HCT116 (cell line): ENCODE measurements at regions not wholly inside any gene's neighbourhood (a gene's known extent, or its start where the extent isn't known, plus 50 kb on each side); places are given as distances from the start of the nearest gene placed in this dataset.

Experiments used
- CTCF ChIP-seq, 3 experiments: fragments of 200-600 bp in 1 of 3; sonication (generic) in 1 of 3; IDR thresholded peaks in 2 of 3; conservative IDR thresholded peaks in 1 of 3; 2 replicates each; pipeline ENCODE4 v1.5.1; 2012 to 2017; ENCODE audit warnings: low read depth in 2 of 3, low read length in 2 of 3, antibody characterized with exemption in 1 of 3, borderline replicate concordance in 1 of 3, control low read depth in 1 of 3, mild to moderate bottlenecking in 1 of 3, mixed read lengths in 1 of 3, mixed run types in 1 of 3, moderate library complexity in 1 of 3; ENCODE audit not compliant: insufficient read depth in 1 of 3
- ELF1 ChIP-seq: IDR thresholded peaks from 2 replicates; pipeline ENCODE4 v1.6.1; 2012; ENCODE audit warnings: low read depth, borderline replicate concordance
- EZH2 ChIP-seq: fragments of 200-600 bp; sonication (generic); IDR thresholded peaks from 2 replicates; pipeline ENCODE4 v1.6.1; 2017; ENCODE audit warnings: antibody characterized with exemption, mixed run types
- POLR2A ChIP-seq: IDR thresholded peaks from 2 replicates; pipeline ENCODE4 v1.7.0; 2011; ENCODE audit warnings: borderline replicate concordance; ENCODE audit not compliant: insufficient read depth, insufficient read length; ENCODE audit errors: extremely low read depth
- POLR2AphosphoS5 ChIP-seq: IDR thresholded peaks from 2 replicates; pipeline ENCODE4 v1.6.1; 2011; ENCODE audit warnings: mild to moderate bottlenecking, low read depth, low read length, moderate library complexity
- SP1 ChIP-seq: IDR thresholded peaks from 2 replicates; pipeline ENCODE4 v1.6.1; 2012; ENCODE audit warnings: low read depth
- TF ChIP-seq, protein P1 (sequence below): IDR thresholded peaks from 2 replicates; pipeline ENCODE4 v1.6.1; 2011; ENCODE audit warnings: mild to moderate bottlenecking, low read length, moderate library complexity; ENCODE audit not compliant: insufficient replicate concordance; ENCODE audit errors: extremely low read depth

DNA sequence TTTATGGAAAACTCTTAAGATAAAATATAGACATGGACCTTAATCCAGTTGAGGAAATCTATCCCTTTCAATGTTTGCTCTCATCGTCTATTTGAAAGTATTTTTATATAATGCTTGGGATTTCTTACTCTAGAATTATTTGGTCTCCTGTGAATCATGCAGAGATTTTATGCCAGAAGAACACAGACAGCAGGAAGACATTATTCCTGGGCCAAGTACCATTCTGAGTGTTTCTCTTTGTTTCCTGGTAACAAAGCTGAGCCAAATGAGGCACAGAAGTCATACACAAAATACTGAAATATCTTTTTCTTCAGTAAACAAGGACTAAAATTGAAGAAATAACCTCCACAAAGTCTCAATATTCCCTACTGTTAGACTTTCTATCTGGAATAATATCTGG lies 538.2 kb upstream of the EYS start:
- TF ChIP-seq POLR2AphosphoS5 (no peak), CTCF (IDR thresholded peaks at IDR 0.05 in 2 of 3, conservative IDR thresholded peaks at IDR 0.05 in 1 of 3; ENCODE audit: borderline replicate concordance in 1 of 3, insufficient read depth in 1 of 3, low read depth in 2 of 3, low read length in 2 of 3) (no peak), SP1 (no peak), ELF1 (no peak), EZH2 (no peak), POLR2A (no peak)
- TF ChIP-seq, protein P1, sequence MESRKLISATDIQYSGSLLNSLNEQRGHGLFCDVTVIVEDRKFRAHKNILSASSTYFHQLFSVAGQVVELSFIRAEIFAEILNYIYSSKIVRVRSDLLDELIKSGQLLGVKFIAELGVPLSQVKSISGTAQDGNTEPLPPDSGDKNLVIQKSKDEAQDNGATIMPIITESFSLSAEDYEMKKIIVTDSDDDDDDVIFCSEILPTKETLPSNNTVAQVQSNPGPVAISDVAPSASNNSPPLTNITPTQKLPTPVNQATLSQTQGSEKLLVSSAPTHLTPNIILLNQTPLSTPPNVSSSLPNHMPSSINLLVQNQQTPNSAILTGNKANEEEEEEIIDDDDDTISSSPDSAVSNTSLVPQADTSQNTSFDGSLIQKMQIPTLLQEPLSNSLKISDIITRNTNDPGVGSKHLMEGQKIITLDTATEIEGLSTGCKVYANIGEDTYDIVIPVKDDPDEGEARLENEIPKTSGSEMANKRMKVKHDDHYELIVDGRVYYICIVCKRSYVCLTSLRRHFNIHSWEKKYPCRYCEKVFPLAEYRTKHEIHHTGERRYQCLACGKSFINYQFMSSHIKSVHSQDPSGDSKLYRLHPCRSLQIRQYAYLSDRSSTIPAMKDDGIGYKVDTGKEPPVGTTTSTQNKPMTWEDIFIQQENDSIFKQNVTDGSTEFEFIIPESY = no peak
